Mesenchymal stem cell (in vitro differentiated cells and primary cell): ENCODE measurements at regions not wholly inside any gene's neighbourhood (a gene's known extent, or its start where the extent isn't known, plus 50 kb on each side); places are given as distances from the start of the nearest gene placed in this dataset.
"Not testable (repeated sequence)": the region's sequence is repeated elsewhere in the genome, so short reads cannot be mapped to it uniquely, and the experiment has no call there.

Experiments
- DNase-seq: peaks from one replicate; pipeline ENCODE4 v3.0.0-alpha.2; 2013
- H2AFZ ChIP-seq: one replicate; pipeline ENCODE4 v1.6.1; 2013; ENCODE audit warnings: low read depth, mild to moderate bottlenecking, control low read depth, inconsistent platforms, low read length, moderate library complexity
- H2AK5ac ChIP-seq: 2 replicates; pipeline ENCODE4 v1.6.1; 2013; ENCODE audit warnings: low read length, moderate library complexity, mild to moderate bottlenecking, inconsistent platforms; ENCODE audit not compliant: severe bottlenecking
- H2BK120ac ChIP-seq: one replicate; pipeline ENCODE4 v1.6.1; 2013; ENCODE audit warnings: low read depth, mild to moderate bottlenecking, inconsistent platforms, low read length, moderate library complexity
- H2BK12ac ChIP-seq, 2 experiments: one replicate each; pipeline ENCODE4 v1.6.1; 2013; ENCODE audit warnings: inconsistent platforms in 2 of 2, low read length in 2 of 2, mild to moderate bottlenecking in 2 of 2, moderate library complexity in 2 of 2, control low read depth in 1 of 2
- H2BK15ac ChIP-seq: one replicate; pipeline ENCODE4 v1.6.1; 2013; ENCODE audit warnings: mild to moderate bottlenecking, low read depth, inconsistent platforms; ENCODE audit not compliant: poor library complexity, severe bottlenecking
- H2BK5ac ChIP-seq: 2 replicates; pipeline ENCODE4 v1.6.1; 2013; ENCODE audit warnings: low read depth, mild to moderate bottlenecking, low read length, control low read depth, inconsistent platforms; ENCODE audit not compliant: poor library complexity, severe bottlenecking
- H3K14ac ChIP-seq, 2 experiments: one replicate each; pipeline ENCODE4 v1.6.1; 2013; ENCODE audit warnings: inconsistent platforms in 2 of 2, low read length in 2 of 2, control low read depth in 1 of 2, mild to moderate bottlenecking in 1 of 2, moderate library complexity in 1 of 2
- H3K18ac ChIP-seq, 2 experiments: one replicate each; pipeline ENCODE4 v1.6.1; 2013; ENCODE audit warnings: inconsistent platforms in 2 of 2, low read length in 2 of 2, control low read depth in 1 of 2, low read depth in 1 of 2, mild to moderate bottlenecking in 1 of 2
- H3K23ac ChIP-seq, 2 experiments: one replicate each; pipeline ENCODE4 v1.6.1; 2013; ENCODE audit warnings: inconsistent platforms in 2 of 2, low read length in 2 of 2, mild to moderate bottlenecking in 2 of 2, moderate library complexity in 2 of 2, control low read depth in 1 of 2
- H3K27ac ChIP-seq: 2 replicates; pipeline ENCODE4 v1.5.1; 2013; ENCODE audit warnings: mild to moderate bottlenecking, moderate library complexity, low read length, control low read depth, inconsistent platforms; ENCODE audit not compliant: poor library complexity, severe bottlenecking
- H3K27me3 ChIP-seq, 2 experiments: 2 replicates each; pipeline versions ENCODE4 v1.6.1 to v1.7.0; 2013; ENCODE audit warnings: low read length in 2 of 2, mild to moderate bottlenecking in 2 of 2, moderate library complexity in 2 of 2, control low read depth in 1 of 2, inconsistent platforms in 1 of 2; ENCODE audit not compliant: control insufficient read depth in 1 of 2, insufficient read depth in 1 of 2
- H3K36me3 ChIP-seq, 2 experiments: 2 replicates each; pipeline versions ENCODE4 v1.6.1 to v1.7.0; 2013; ENCODE audit warnings: low read length in 2 of 2, control low read depth in 1 of 2, inconsistent platforms in 1 of 2, low read depth in 1 of 2, mild to moderate bottlenecking in 1 of 2; ENCODE audit not compliant: insufficient read depth in 2 of 2, control insufficient read depth in 1 of 2
- H3K4ac ChIP-seq, 2 experiments: one replicate each; pipeline ENCODE4 v1.6.1; 2013; ENCODE audit warnings: inconsistent platforms in 2 of 2, low read length in 2 of 2, mild to moderate bottlenecking in 2 of 2, moderate library complexity in 2 of 2, control low read depth in 1 of 2, low read depth in 1 of 2
- H3K4me1 ChIP-seq: 2 replicates; pipeline ENCODE4 v1.6.1; 2013; ENCODE audit warnings: low read depth, low read length, control low read depth; ENCODE audit not compliant: control insufficient read depth, insufficient read depth
- H3K4me2 ChIP-seq: 2 replicates; pipeline ENCODE4 v1.6.1; 2013; ENCODE audit warnings: low read length, mild to moderate bottlenecking, inconsistent platforms; ENCODE audit not compliant: poor library complexity, severe bottlenecking
- H3K4me3 ChIP-seq, 2 experiments: 2 replicates each; pipeline versions ENCODE4 v1.5.1 to v1.7.0; 2013; ENCODE audit warnings: low read length in 2 of 2, mild to moderate bottlenecking in 2 of 2, control low read depth in 1 of 2, low read depth in 1 of 2; ENCODE audit not compliant: insufficient read depth in 1 of 2
- H3K79me1 ChIP-seq: replicated peaks from 2 replicates; pipeline ENCODE4 v1.6.1; 2013; ENCODE audit warnings: mild to moderate bottlenecking, control low read depth, low read length, inconsistent platforms; ENCODE audit not compliant: poor library complexity, severe bottlenecking
- H3K9ac ChIP-seq: 2 replicates; pipeline ENCODE4 v1.7.0; 2013; ENCODE audit warnings: mild to moderate bottlenecking, low read length, moderate library complexity
- H3K9me3 ChIP-seq: 2 replicates; pipeline ENCODE4 v1.7.0; 2013; ENCODE audit warnings: mild to moderate bottlenecking, low read length; ENCODE audit not compliant: control insufficient read depth
- H4K8ac ChIP-seq: one replicate; pipeline ENCODE4 v1.6.1; 2013; ENCODE audit warnings: inconsistent platforms, mild to moderate bottlenecking, low read length, moderate library complexity
- H4K91ac ChIP-seq: one replicate; pipeline ENCODE4 v1.6.1; 2013; ENCODE audit warnings: mild to moderate bottlenecking, low read length, inconsistent platforms
- WGBS: methylation state at CpG from one replicate; pipeline ENCODE4 v1.1.7; 2013; ENCODE audit warnings: mixed read lengths; 5-methylcytosine and 5-hydroxymethylcytosine counted together

DNA sequence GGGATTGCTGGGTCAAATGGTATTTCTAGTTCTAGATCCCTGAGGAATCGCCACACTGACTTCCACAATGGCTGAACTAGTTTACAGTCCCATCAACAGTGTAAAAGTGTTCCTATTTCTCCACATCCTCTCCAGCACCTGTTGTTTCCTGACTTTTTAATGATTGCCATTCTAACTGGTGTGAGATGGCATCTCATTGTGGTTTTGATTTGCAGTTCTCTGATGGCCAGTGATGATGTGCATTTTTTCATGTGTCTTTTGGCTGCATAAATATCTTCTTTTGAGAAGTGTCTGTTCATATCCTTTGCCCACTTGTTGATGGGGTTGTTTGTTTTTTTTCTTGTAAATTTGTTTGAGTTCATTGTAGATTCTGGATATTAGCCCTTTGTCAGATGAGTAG lies 220.3 kb downstream of the NPR3 start:
- H3K18ac ChIP-seq, H3K27ac ChIP-seq, H2AFZ ChIP-seq, H3K4me3 ChIP-seq, H3K36me3 ChIP-seq, H3K4ac ChIP-seq, H3K4me2 ChIP-seq, DNase-seq, H3K9me3 ChIP-seq, H3K4me1 ChIP-seq, H2BK15ac ChIP-seq, H2BK12ac ChIP-seq, H2AK5ac ChIP-seq, H2BK120ac ChIP-seq, H3K9ac ChIP-seq, H3K27me3 ChIP-seq, H3K79me1 ChIP-seq, H4K91ac ChIP-seq, H3K14ac ChIP-seq, H4K8ac ChIP-seq, H2BK5ac ChIP-seq, H3K23ac ChIP-seq: not testable (repeated sequence)
- WGBS: no CpG with 5 or more reads among the region's 1 CpG

DNA sequence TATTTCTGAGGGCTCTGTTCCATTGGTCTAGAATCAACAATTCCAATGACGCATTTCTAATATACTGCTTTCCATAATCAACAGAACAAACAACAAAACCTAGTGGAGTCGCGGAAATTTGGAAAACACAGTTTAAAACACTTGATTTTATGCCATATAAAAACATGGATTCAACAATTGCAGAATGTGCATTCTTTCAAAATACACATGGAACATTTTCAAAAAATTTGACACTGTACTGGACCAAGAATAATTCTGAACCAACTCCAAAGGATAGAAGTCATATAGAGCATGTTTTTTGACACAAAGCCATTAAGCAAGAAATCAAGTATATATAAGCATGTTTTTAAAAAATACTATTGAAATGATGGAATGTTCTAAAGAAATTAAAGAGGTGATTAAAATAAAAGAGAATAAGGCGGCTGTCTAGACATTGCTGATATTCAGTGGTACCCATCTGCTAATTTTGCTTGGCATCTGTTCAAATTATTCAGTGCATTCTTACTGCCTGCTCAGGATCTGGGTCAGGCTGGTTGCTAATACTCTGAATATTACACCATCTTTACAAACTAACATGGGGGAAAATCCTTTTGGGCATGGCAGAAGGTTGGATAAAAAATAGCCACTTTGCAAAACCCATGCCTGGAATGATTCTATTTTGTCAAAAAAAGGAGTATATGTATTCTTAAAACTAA lies 221.3 kb downstream of the NPR3 start:
- no peak overlapping the region for H2BK15ac ChIP-seq
- H3K79me1 ChIP-seq: no peaks in the 10 kb centered on the region
- no peaks in the 10 kb centered on the region for H3K27me3 ChIP-seq
- no peak overlapping the region for H3K4me2 ChIP-seq
- no peak overlapping the region for H4K8ac ChIP-seq
- H2BK5ac ChIP-seq: no peak overlapping the region
- H4K91ac ChIP-seq: no peak overlapping the region
- H3K9ac ChIP-seq: no peak overlapping the region
- H3K14ac ChIP-seq: no peak overlapping the region
- H3K36me3 ChIP-seq: no peaks in the 10 kb centered on the region
- no peak overlapping the region for H3K27ac ChIP-seq
- H3K4ac ChIP-seq: no peak overlapping the region
- no peak overlapping the region for H2BK120ac ChIP-seq
- no peak for DNase-seq
- H3K4me1 ChIP-seq: no peaks in the 10 kb centered on the region
- no peak overlapping the region for H3K23ac ChIP-seq
- no peak overlapping the region for H2AFZ ChIP-seq
- no peak overlapping the region for H2AK5ac ChIP-seq
- no peak overlapping the region for H2BK12ac ChIP-seq
- no peak overlapping the region for H3K18ac ChIP-seq
- WGBS: 69% methylated on average over 4 of the region's 4 CpGs
- no peak overlapping the region for H3K4me3 ChIP-seq
- H3K9me3 ChIP-seq: no peaks in the 10 kb centered on the region

DNA sequence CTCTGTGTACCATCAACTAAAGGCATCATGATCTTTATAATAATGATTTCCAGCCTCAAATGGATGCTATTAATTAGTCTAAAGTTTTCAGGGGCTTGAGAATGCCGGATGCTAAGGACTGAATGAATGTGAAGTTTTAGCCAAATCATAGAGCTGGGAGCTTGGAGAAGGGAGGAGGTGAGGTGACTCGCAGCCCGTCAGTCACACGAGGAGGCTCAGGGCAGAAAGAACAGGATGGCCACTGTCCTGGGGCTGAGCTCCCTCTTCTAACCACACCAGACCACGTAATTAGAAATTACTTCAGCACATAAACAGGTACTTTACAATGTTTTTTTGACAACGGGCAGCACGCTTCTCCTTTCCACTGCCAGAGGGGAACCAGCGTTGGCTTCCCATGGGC lies 222.6 kb downstream of the NPR3 start:
- H3K79me1 ChIP-seq: no peaks in the 10 kb centered on the region
- H3K23ac ChIP-seq: no peak overlapping the region
- H2BK12ac ChIP-seq: no peak overlapping the region
- no peaks in the 10 kb centered on the region for H3K36me3 ChIP-seq
- H3K18ac ChIP-seq: no peak overlapping the region
- H3K9me3 ChIP-seq: no peaks in the 10 kb centered on the region
- H3K14ac ChIP-seq: no peak overlapping the region
- H3K4me2 ChIP-seq: no peak overlapping the region
- no peak overlapping the region for H2BK5ac ChIP-seq
- H2AFZ ChIP-seq: no peak overlapping the region
- no peak for DNase-seq
- no peak overlapping the region for H2BK120ac ChIP-seq
- no peak overlapping the region for H3K4me3 ChIP-seq
- 80% methylated on average over 8 of the region's 8 CpGs for WGBS
- H4K91ac ChIP-seq: no peak overlapping the region
- H3K27ac ChIP-seq: no peak overlapping the region
- no peak overlapping the region for H3K9ac ChIP-seq
- no peak overlapping the region for H2BK15ac ChIP-seq
- H3K27me3 ChIP-seq: no peaks in the 10 kb centered on the region
- no peak overlapping the region for H2AK5ac ChIP-seq
- no peak overlapping the region for H4K8ac ChIP-seq
- no peak overlapping the region for H3K4ac ChIP-seq
- no peaks in the 10 kb centered on the region for H3K4me1 ChIP-seq

DNA sequence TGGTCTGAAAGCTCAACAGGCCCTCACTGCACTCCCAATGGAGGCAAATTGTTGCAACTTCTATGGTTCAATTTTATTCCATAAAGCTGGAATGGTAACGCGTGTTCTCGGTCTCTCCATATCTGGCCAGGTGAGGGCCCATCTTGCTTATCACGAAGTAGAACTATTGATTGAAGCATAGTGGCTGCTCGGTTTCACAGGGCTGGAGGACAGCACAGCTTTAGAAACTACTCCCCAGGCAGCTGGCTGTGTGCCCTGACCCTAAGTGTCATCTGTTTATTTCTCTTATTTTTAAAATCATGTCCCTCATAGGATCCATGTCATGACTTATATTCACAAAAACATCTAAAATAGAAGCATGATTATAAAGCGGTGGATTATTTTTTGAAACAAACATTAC lies 223.4 kb downstream of the NPR3 start:
- no peak overlapping the region for H3K4me2 ChIP-seq
- H3K27ac ChIP-seq: no peak overlapping the region
- no peaks in the 10 kb centered on the region for H3K27me3 ChIP-seq
- no peak overlapping the region for H2AFZ ChIP-seq
- H3K4me3 ChIP-seq: no peak overlapping the region
- no peak overlapping the region for H4K91ac ChIP-seq
- no peaks in the 10 kb centered on the region for H3K4me1 ChIP-seq
- H2AK5ac ChIP-seq: no peak overlapping the region
- H3K14ac ChIP-seq: no peak overlapping the region
- H3K9ac ChIP-seq: no peak overlapping the region
- H2BK12ac ChIP-seq: no peak overlapping the region
- no peak overlapping the region for H3K23ac ChIP-seq
- DNase-seq: no peak
- no peak overlapping the region for H4K8ac ChIP-seq
- H3K9me3 ChIP-seq: no peaks in the 10 kb centered on the region
- H2BK5ac ChIP-seq: no peak overlapping the region
- H3K4ac ChIP-seq: no peak overlapping the region
- no peaks in the 10 kb centered on the region for H3K79me1 ChIP-seq
- H2BK15ac ChIP-seq: no peak overlapping the region
- no peak overlapping the region for H2BK120ac ChIP-seq
- no peaks in the 10 kb centered on the region for H3K36me3 ChIP-seq
- no peak overlapping the region for H3K18ac ChIP-seq
- WGBS: 94% methylated on average over 5 of the region's 6 CpGs
